ENCODE measurements at regions not wholly inside any gene's neighbourhood (a gene's known extent, or its start where the extent isn't known, plus 50 kb on each side); places are given as distances from the start of the nearest gene placed in this dataset.

- Histone ChIP-seq H2AFZ (ENCODE audit: low read depth, low read length) (no peak overlapping the region), H3K79me2 (ENCODE audit: control insufficient read depth, insufficient read depth, low read length) (no peaks in the 10 kb centered on the region), H3K4me3 (no peak overlapping the region), H3K9me3 (replicated peaks; ENCODE audit: control insufficient read depth, insufficient read depth, low read depth, low read length) (peaks cover 2% of the 10 kb centered on the region), H3K4me2 (ENCODE audit: insufficient read depth, low read length) (no peak overlapping the region), H3K27ac (ENCODE audit: extremely low read depth, low read depth, low read length) (no peak overlapping the region), H3K4me1 (replicated peaks in 1 of 2; ENCODE audit: control insufficient read depth in 2 of 2, insufficient read depth in 2 of 2, low read length in 2 of 2) (no peaks in the 10 kb centered on the region), H3K36me3 (ENCODE audit: control insufficient read depth, insufficient read depth, low read length) (no peaks in the 10 kb centered on the region), H3K27me3 (ENCODE audit: control insufficient read depth in 2 of 2, insufficient read depth in 2 of 2, low read length in 2 of 2) (no peaks in the 10 kb centered on the region), H4K20me1 (replicated peaks; ENCODE audit: control insufficient read depth, insufficient read depth, low read length) (no peaks in the 10 kb centered on the region), H3K9me1 (ENCODE audit: control insufficient read depth, insufficient read depth, low read length) (no peaks in the 10 kb centered on the region), H3K9ac (ENCODE audit: insufficient read depth in 1 of 2, low read depth in 2 of 2, low read length in 2 of 2) (no peak overlapping the region)
- no TSS peak for BruUV-seq (replicated peaks)
- ChIA-PET POLR2A (no interaction called here), CTCF (ENCODE audit: low intra/inter-chr PET ratio) (interaction anchor here (0.7 kb wide), 1 partner anchor 1996 kb away, joined by 3 read pairs; no protein-coding TSS in a partner anchor)
- ATAC-seq (no peak), FAIRE-seq (no peak), DNase-seq (ENCODE audit: extremely low read depth in 1 of 4, low spot score in 3 of 4) (no peak)
- in situ Hi-C loops (cut with MboI) (loop anchor here (25.0 kb wide), 1 partner anchor 856 kb away; no protein-coding TSS in a partner anchor), intact Hi-C loops (cut with micrococcal nuclease) (no loop called here)
- TF ChIP-seq KDM1A (IDR thresholded peaks at IDR 0.05) (no peak), SAP30 (IDR thresholded peaks at IDR 0.05; ENCODE audit: borderline replicate concordance, insufficient read depth, low read depth, low read length, poor library complexity, severe bottlenecking) (no peak), TRIM24 (IDR thresholded peaks at IDR 0.05) (no peak), CBX1 (IDR thresholded peaks at IDR 0.05; ENCODE audit: low read depth) (no peak), ZNF79 (CRISPR knock-in tag; IDR thresholded peaks at IDR 0.05; ENCODE audit: low read depth) (no peak), JUNB (CRISPR knock-in tag; conservative IDR thresholded peaks at IDR 0.05) (no peak), MAX (CRISPR knock-in tag; IDR thresholded peaks at IDR 0.05) (no peak), CHD1 (IDR thresholded peaks at IDR 0.05; ENCODE audit: low read length) (no peak), HNRNPH1 (optimal IDR thresholded peaks at IDR 0.05; ENCODE audit: low read depth, low read length) (no peak), ZFP36 (IDR thresholded peaks at IDR 0.05; ENCODE audit: low read depth, low read length, partially characterized antibody) (no peak), ATF3 (IDR thresholded peaks at IDR 0.05) (no peak), ATF3 (CRISPR knock-in tag; conservative IDR thresholded peaks at IDR 0.05) (no peak), MTF1 (CRISPR knock-in tag; IDR thresholded peaks at IDR 0.05; ENCODE audit: borderline replicate concordance) (no peak), EP400 (IDR thresholded peaks at IDR 0.05) (no peak), ELF2 (CRISPR knock-in tag; IDR thresholded peaks at IDR 0.05) (no peak), KLF6 (CRISPR knock-in tag; IDR thresholded peaks at IDR 0.05; ENCODE audit: borderline replicate concordance) (no peak), ZBED1 (IDR thresholded peaks at IDR 0.05) (no peak), ZNF764 (CRISPR knock-in tag; IDR thresholded peaks at IDR 0.05; ENCODE audit: low read depth) (no peak)
- WGBS (ENCODE audit: insufficient coverage, low coverage, missing lambda C conversion rate) = 0% methylated on average over 4 of the region's 4 CpGs
These were observed 84.0 kb upstream of the BMAL1 start for GRCh38 chr11:13193613-13194012.
